ENCODE measurements at regions not wholly inside any gene's neighbourhood (a gene's known extent, or its start where the extent isn't known, plus 50 kb on each side); places are given as distances from the start of the nearest gene placed in this dataset.

DNA sequence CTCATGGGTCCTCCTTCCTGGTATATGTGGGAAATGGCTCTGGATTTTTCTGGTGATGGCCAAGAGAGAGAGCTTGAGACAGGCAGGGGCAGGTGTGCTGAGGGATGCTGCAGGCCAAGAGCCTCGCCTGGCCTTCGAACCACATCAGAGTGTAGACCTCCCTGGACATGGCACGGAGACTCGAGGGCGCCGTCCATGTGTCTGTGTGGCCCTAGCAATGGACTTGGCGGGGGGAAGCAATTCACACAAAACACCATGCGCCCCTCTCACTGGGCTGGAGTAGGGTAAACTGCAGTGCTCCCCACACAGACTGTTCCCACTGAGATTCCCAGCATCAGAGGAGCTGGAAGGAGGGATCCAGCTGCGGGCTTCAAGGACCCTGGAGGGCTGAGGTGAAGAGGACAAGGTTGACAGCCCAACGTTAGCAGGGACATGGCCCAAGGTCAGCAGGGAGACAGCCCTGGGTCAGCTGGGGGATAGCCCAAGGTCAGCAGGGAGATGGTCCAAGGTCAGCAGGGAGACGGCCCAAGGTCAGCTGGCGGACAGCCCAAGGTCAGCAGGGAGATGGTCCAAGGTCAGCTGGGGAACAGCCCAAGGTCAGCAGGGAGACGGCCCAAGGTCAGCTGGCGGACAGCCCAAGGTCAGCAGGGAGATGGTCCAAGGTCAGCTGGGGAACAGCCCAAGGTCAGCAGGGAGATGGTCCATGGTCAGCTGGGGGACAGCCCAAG lies 75.4 kb upstream of the HDAC4 start:
- TF ChIP-seq, protein P1, sequence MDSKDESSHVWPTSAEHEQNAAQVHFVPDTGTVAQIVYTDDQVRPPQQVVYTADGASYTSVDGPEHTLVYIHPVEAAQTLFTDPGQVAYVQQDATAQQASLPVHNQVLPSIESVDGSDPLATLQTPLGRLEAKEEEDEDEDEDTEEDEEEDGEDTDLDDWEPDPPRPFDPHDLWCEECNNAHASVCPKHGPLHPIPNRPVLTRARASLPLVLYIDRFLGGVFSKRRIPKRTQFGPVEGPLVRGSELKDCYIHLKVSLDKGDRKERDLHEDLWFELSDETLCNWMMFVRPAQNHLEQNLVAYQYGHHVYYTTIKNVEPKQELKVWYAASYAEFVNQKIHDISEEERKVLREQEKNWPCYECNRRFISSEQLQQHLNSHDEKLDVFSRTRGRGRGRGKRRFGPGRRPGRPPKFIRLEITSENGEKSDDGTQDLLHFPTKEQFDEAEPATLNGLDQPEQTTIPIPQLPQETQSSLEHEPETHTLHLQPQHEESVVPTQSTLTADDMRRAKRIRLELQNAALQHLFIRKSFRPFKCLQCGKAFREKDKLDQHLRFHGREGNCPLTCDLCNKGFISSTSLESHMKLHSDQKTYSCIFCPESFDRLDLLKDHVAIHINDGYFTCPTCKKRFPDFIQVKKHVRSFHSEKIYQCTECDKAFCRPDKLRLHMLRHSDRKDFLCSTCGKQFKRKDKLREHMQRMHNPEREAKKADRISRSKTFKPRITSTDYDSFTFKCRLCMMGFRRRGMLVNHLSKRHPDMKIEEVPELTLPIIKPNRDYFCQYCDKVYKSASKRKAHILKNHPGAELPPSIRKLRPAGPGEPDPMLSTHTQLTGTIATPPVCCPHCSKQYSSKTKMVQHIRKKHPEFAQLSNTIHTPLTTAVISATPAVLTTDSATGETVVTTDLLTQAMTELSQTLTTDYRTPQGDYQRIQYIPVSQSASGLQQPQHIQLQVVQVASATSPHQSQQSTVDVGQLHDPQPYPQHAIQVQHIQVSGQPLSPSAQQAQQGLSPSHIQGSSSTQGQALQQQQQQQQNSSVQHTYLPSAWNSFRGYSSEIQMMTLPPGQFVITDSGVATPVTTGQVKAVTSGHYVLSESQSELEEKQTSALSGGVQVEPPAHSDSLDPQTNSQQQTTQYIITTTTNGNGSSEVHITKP (tag by site-specific recombination; IDR thresholded peaks at IDR 0.05): no peak
- TF ChIP-seq ZNF335 (tag by site-specific recombination; conservative IDR thresholded peaks at IDR 0.05): no peak
- TF ChIP-seq ZXDB (tag by site-specific recombination; IDR thresholded peaks at IDR 0.05): no peak
- TF ChIP-seq, protein P2, sequence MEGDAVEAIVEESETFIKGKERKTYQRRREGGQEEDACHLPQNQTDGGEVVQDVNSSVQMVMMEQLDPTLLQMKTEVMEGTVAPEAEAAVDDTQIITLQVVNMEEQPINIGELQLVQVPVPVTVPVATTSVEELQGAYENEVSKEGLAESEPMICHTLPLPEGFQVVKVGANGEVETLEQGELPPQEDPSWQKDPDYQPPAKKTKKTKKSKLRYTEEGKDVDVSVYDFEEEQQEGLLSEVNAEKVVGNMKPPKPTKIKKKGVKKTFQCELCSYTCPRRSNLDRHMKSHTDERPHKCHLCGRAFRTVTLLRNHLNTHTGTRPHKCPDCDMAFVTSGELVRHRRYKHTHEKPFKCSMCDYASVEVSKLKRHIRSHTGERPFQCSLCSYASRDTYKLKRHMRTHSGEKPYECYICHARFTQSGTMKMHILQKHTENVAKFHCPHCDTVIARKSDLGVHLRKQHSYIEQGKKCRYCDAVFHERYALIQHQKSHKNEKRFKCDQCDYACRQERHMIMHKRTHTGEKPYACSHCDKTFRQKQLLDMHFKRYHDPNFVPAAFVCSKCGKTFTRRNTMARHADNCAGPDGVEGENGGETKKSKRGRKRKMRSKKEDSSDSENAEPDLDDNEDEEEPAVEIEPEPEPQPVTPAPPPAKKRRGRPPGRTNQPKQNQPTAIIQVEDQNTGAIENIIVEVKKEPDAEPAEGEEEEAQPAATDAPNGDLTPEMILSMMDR (tag by site-specific recombination; IDR thresholded peaks at IDR 0.05): no peak
- TF ChIP-seq ZNF433 (tag by site-specific recombination; IDR thresholded peaks at IDR 0.05; ENCODE audit: low read depth): no peak
- TF ChIP-seq, protein P3, sequence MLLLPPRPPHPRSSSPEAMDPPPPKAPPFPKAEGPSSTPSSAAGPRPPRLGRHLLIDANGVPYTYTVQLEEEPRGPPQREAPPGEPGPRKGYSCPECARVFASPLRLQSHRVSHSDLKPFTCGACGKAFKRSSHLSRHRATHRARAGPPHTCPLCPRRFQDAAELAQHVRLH (tag by site-specific recombination; IDR thresholded peaks at IDR 0.05): no peak
- TF ChIP-seq MZF1 (tag by site-specific recombination; IDR thresholded peaks at IDR 0.05; ENCODE audit: borderline replicate concordance): no peak
- no peak for TF ChIP-seq ZNF16 (tag by site-specific recombination; IDR thresholded peaks at IDR 0.05; ENCODE audit: low read depth)
- no peak for TF ChIP-seq ZNF610 (tag by site-specific recombination; IDR thresholded peaks at IDR 0.05; ENCODE audit: borderline replicate concordance)
- TF ChIP-seq, protein P4, sequence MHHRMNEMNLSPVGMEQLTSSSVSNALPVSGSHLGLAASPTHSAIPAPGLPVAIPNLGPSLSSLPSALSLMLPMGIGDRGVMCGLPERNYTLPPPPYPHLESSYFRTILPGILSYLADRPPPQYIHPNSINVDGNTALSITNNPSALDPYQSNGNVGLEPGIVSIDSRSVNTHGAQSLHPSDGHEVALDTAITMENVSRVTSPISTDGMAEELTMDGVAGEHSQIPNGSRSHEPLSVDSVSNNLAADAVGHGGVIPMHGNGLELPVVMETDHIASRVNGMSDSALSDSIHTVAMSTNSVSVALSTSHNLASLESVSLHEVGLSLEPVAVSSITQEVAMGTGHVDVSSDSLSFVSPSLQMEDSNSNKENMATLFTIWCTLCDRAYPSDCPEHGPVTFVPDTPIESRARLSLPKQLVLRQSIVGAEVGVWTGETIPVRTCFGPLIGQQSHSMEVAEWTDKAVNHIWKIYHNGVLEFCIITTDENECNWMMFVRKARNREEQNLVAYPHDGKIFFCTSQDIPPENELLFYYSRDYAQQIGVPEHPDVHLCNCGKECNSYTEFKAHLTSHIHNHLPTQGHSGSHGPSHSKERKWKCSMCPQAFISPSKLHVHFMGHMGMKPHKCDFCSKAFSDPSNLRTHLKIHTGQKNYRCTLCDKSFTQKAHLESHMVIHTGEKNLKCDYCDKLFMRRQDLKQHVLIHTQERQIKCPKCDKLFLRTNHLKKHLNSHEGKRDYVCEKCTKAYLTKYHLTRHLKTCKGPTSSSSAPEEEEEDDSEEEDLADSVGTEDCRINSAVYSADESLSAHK (tag by site-specific recombination; IDR thresholded peaks at IDR 0.05): no peak

All from HEK293 (cell line).